Osteoblast (primary cell): ENCODE measurements at regions not wholly inside any gene's neighbourhood (a gene's known extent, or its start where the extent isn't known, plus 50 kb on each side); places are given as distances from the start of the nearest gene placed in this dataset.

Experiments
- DNase-seq: peaks from one replicate; pipeline ENCODE4 v3.0.0; 2011; ENCODE audit warnings: low spot score, mixed read lengths; ENCODE audit not compliant: insufficient read length; ENCODE audit errors: missing footprints
- H2AFZ ChIP-seq: 2 replicates; pipeline ENCODE4 v1.6.0; 2011; ENCODE audit warnings: mild to moderate bottlenecking, low read length
- H3K27ac ChIP-seq: 2 replicates; pipeline ENCODE4 v1.5.1; 2011; ENCODE audit warnings: mild to moderate bottlenecking, low read depth, low read length, moderate library complexity
- H3K27me3 ChIP-seq: 2 replicates; pipeline ENCODE4 v1.6.0; 2012; ENCODE audit warnings: mild to moderate bottlenecking, control low read depth, inconsistent platforms, low read length, moderate library complexity; ENCODE audit not compliant: insufficient read depth
- H3K36me3 ChIP-seq: 2 replicates; pipeline ENCODE4 v1.5.1; 2011; ENCODE audit warnings: mild to moderate bottlenecking, low read length, control low read depth, moderate library complexity; ENCODE audit not compliant: insufficient read depth
- H3K4me1 ChIP-seq: 2 replicates; pipeline ENCODE4 v1.5.1; 2011; ENCODE audit warnings: mild to moderate bottlenecking, low read length, control low read depth, moderate library complexity; ENCODE audit not compliant: insufficient read depth
- H3K4me2 ChIP-seq: 2 replicates; pipeline ENCODE4 v1.6.0; 2011; ENCODE audit warnings: mild to moderate bottlenecking, low read length; ENCODE audit not compliant: insufficient read depth
- H3K4me3 ChIP-seq: fragments of 200-600 bp; sonication (generic); 3 replicates; pipeline ENCODE4 v1.5.1; 2012; ENCODE audit warnings: mild to moderate bottlenecking, low read length, inconsistent platforms; ENCODE audit not compliant: insufficient read depth
- H3K79me2 ChIP-seq: 2 replicates; pipeline ENCODE4 v1.6.0; 2012; ENCODE audit warnings: mild to moderate bottlenecking, low read length, control low read depth, inconsistent platforms; ENCODE audit not compliant: insufficient read depth
- H3K9me3 ChIP-seq: 2 replicates; pipeline ENCODE4 v1.5.1; 2011; ENCODE audit warnings: low read depth, low read length, control low read depth
- H4K20me1 ChIP-seq: 2 replicates; pipeline ENCODE4 v1.6.0; 2012; ENCODE audit warnings: mild to moderate bottlenecking, low read length, control low read depth; ENCODE audit not compliant: insufficient read depth
- CTCF ChIP-seq: IDR thresholded peaks from 2 replicates; pipeline ENCODE4 v1.5.1; 2011; ENCODE audit warnings: mild to moderate bottlenecking, low read depth, low read length, moderate library complexity; ENCODE audit errors: extremely low read depth

DNA sequence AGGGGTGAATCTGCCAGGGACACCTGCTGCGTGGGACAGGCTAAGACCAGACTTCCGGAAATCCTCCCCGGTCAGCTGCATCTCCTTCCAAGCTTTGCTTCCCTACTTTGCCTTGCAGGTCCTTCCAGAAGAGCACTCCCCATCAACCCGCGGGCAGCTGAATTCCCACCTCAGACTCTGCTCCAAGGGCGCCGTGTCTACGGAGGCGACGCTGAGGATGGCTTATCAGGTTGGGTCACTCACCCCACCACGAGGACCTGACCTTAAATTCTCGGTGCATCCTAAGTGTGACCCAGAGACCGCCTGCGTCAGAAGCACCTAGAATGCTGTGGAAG, 78.9 kb upstream of the KMT2C start:
- no peaks in the 10 kb centered on the region for H3K9me3 ChIP-seq
- H3K4me2 ChIP-seq = no peak overlapping the region
- no peak for DNase-seq
- no peaks in the 10 kb centered on the region for H3K4me1 ChIP-seq
- no peaks in the 10 kb centered on the region for H4K20me1 ChIP-seq
- H3K4me3 ChIP-seq = no peak overlapping the region
- TF ChIP-seq CTCF = no peak
- no peak overlapping the region for H3K27ac ChIP-seq
- no peak overlapping the region for H2AFZ ChIP-seq
- no peaks in the 10 kb centered on the region for H3K36me3 ChIP-seq
- no peaks in the 10 kb centered on the region for H3K27me3 ChIP-seq
- H3K79me2 ChIP-seq = no peaks in the 10 kb centered on the region

DNA sequence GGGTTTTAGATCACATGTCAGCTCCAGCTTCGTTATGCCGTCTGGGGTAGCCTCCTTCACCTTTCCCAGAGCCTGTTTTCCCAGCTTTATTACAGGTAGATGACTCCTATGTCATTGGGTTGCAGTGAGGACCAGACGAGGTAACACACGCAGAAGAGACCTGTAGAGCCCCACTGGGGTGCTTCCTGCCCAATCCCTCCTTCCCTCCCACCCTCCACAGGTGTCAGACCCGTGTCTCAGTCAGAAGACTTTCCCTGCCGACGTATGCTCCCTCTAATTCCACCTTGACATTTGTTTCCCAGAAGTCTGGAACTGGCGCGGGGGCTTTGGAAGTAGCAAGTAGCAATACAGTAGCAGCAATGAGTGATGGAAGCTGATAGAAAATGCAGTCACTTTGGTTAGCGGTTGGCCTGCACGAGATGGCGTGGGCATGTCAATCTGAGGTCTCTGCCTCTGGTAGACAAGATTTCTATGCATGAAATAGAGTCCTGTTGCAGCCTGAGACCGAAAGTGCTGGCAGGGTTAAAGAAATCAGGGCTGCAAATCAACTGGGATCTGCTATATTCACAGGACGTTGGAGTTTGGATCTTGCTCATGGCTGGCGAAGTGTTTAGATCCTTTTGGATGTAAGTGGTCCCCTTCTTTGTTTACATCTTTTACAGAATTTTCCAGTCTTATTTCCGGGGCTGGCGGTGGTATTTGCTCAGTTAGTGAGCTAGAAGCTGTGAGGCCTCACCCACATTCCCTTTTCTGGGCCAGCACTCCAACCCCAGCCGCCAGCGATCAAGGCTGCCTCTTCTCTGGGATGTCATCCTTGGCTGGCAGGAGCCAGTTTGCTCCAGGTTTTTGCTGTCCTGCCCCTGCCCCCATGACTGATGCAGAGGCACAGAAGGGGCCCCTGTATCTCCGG, 78.3 kb upstream of the KMT2C start:
- Histone ChIP-seq H3K79me2 (no peaks in the 10 kb centered on the region), H4K20me1 (no peaks in the 10 kb centered on the region), H3K9me3 (no peaks in the 10 kb centered on the region), H3K4me2 (no peak overlapping the region), H3K27me3 (no peaks in the 10 kb centered on the region), H3K27ac (no peak overlapping the region), H3K4me1 (no peaks in the 10 kb centered on the region), H2AFZ (no peak overlapping the region), H3K4me3 (no peak overlapping the region), H3K36me3 (no peaks in the 10 kb centered on the region)
- DNase-seq = no peak
- TF ChIP-seq CTCF = no peak

DNA sequence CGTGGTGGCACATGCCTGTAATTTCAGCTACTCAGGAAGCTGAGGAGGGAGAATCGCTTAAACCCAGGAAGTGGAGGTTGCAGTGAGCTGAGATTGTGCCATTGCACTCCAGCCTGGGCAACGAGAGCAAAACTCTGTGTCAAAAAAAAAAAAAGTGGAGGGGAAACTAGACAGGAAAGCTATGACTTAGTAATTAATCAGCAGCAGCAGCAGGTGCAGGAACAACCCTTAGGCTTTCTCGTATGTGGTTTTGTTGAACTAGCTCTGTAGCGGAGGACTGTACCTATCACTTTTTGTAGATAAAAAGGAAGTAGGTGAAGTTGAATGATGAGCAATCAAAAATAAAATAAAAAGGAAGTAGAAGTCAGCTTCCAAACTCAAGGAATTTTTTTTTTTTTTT, 76.9 kb upstream of the KMT2C start:
- no peak for TF ChIP-seq CTCF
- Histone ChIP-seq H3K27me3 (no peaks in the 10 kb centered on the region), H2AFZ (no peak overlapping the region), H3K9me3 (no peaks in the 10 kb centered on the region), H3K79me2 (no peaks in the 10 kb centered on the region), H3K4me3 (no peak overlapping the region), H3K27ac (no peak overlapping the region), H3K36me3 (no peaks in the 10 kb centered on the region), H4K20me1 (no peaks in the 10 kb centered on the region), H3K4me1 (no peaks in the 10 kb centered on the region), H3K4me2 (no peak overlapping the region)
- DNase-seq = no peak

DNA sequence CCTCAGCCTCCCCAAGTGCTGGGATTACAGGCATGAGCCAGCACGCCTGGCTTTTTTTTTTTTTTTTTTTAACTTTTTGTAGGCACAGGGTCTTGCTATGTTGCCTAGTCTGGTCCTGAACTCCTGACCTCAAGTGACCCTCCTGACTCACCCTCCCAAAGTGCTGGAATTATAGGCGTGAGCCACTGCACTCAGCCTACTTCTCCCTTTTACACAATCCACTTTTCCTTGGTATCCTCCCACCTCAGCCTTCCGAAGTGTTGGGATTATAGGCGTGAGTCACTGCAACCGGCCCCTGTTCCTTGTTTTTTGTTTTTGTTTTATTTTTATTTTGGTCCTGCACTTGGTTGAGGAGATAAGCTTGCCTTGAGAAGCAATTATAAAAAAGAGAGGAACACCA, 75.9 kb upstream of the KMT2C start:
- TF ChIP-seq CTCF = no peak
- Histone ChIP-seq H3K27me3 (no peaks in the 10 kb centered on the region), H3K9me3 (no peaks in the 10 kb centered on the region), H3K4me1 (no peaks in the 10 kb centered on the region), H3K4me3 (no peak overlapping the region), H3K4me2 (no peak overlapping the region), H2AFZ (no peak overlapping the region), H3K79me2 (no peaks in the 10 kb centered on the region), H4K20me1 (no peaks in the 10 kb centered on the region), H3K36me3 (no peaks in the 10 kb centered on the region), H3K27ac (no peak overlapping the region)
- no peak for DNase-seq
